ENCODE measurements at regions not wholly inside any gene's neighbourhood (a gene's known extent, or its start where the extent isn't known, plus 50 kb on each side); places are given as distances from the start of the nearest gene placed in this dataset.
"Not testable (repeated sequence)": the region's sequence is repeated elsewhere in the genome, so short reads cannot be mapped to it uniquely, and the experiment has no call there.

DNA sequence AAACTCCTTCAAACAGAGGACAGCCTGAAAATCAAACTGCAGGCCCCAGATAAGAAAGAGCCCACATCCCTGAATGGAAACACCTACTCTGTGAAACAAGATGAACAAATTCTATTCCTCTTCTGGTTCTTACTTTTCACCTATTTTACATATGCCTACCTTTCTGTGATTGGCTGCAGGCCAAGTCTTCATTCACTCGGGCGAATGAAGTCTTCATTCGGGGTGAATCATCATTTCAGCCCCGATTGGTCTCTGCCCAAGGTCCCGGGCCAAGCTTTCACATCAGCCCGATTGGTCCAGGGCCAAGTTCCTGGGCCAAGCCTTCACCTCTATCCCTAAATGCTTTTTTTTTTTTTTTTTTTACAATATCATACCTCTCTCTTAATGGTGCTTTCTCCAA, 529.8 kb upstream of the ACTRT1 start:
- DNase-seq: no peak

DNA sequence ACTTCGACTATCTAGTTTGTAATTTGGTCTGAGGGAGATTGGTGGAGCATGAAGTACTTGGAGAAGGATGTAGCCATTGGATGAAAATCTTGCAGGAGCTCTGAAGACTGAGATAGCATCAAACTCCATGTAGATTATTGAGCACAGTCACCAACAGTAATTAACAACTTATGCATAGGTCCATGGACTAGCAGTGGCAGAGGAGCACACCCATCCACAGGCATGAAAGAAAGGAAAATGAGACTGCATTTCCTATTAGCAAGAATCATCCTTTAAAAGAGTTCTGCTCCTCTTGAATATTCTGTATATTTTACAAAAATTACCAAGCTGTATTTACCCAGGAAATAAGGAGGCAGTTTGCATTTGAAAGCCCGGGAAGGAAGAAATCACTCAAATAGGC, 529.4 kb upstream of the ACTRT1 start:
- DNase-seq: no peak

DNA sequence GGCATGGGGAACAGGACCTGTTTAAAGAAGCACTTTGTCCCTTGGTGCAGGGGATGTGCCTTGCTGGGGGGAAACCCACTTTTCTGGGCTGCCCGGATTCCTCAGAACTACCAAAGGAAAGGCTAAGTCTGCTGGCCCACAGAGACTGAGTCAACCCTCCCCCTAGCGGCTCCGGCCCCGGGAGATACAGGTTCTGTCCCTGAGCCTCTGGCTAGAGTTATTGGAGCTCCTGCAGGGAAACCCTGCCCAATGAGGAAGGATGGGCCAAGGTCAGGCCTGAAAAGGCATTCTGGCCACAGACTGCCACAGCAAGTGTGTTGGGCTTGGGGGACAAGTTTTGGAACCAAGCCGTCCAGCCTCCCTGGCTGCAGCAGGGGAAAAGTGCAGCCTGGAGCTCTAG, 490.9 kb upstream of the ACTRT1 start:
- DNase-seq: no peak

DNA sequence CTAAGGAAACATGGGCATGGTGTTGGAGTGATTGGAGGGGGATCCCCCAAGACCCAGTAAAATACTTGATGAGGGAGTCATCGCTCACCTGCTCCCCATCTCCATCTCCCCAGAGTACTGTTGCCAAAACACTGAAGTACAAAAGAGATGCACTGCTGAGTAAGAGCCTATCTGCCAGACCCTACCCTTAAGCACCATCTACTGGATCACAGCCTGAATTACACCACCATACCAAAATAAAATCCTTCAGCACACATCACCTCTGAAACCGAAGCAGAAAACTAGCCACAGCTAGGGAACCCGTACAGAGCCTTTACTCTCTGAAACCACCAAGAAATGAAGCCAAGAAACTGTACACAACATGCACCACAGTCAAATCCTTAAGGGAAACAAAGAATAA, 466.3 kb upstream of the ACTRT1 start:
- peak; percentile 12 for DNase-seq

- no peak for DNase-seq
These were observed 465.5 kb upstream of the ACTRT1 start for GRCh38 chrX:128517691-128518090.

DNA sequence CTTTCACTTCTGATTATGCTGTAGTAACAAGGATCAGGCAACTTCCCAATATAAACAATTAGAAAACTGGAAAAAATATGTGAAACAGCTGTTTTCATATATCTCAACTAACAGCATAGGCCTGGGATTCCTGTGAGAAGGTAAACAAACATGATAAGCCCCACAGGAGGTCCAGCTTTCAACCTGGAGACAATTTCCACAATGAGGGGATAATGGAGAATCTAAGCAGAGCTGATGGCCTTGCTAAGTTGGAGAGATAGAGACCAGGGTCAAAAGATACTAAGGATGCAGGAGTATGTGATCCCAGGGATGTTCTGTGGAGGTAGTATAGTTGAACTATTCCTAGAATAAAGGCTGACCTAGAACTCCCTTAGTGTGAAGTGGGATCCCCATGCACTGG, 452.3 kb upstream of the ACTRT1 start:
- DNase-seq: no peak

DNA sequence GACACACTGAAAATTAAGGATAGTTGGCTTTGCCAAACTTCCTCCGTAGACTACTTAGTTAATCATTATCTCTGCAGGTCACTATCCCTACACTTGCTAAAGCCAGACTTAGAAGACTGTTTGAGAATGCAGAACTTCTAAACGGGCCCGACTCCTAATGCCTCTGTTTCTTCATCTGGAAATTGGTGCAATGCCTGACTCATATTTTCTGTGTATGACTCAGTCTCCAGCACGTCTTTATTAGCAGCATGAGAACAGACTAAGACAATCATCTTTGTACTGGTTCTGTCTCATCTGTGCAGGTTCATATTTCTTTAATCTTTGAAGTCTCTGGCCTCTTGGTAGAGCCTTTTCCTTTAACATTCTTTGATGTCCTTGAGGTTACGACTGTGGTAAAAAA, 411.9 kb upstream of the ACTRT1 start:
- DNase-seq: no peak

DNA sequence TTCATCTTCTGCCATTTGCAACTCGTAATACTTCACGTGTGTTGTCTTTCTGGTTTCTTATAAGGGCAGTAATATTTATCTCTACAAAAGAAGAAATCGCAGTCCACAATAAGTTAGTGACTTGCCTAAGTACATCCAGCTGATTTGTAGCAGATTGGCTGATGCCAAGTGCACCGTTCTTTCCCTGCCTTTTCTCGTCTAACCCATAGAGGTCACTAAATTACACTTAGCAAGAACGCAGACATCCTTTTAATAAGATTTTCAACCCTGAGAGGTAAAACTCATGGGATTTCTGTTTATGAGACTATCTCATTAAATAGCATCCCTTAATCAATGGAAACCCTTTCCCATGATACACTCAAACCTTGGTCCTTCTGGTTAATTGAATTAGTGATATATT, 408.6 kb upstream of the ACTRT1 start:
- no peak for DNase-seq

- no peak for DNase-seq
These were observed 406.7 kb upstream of the ACTRT1 start for GRCh38 chrX:128458888-128459287.

DNA sequence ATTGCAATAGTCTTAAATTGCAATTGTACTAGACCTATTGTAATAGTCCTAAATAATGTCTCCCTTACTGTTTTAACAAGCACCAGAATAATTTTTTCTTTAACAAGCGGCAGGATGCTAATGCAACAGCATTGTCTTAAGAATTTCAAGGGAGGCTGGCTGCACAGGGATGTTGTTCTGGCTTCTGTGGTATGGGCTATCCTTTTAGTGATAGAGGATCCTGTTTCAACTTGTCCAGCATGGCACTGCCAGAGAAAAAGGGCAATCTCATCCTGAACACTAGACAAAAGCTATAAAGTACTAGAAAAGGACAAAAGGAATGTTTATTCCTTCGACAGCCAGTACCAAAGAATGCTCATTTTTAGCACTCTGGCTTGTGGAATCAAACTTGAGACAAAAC, 405.5 kb upstream of the ACTRT1 start:
- DNase-seq: no peak

DNA sequence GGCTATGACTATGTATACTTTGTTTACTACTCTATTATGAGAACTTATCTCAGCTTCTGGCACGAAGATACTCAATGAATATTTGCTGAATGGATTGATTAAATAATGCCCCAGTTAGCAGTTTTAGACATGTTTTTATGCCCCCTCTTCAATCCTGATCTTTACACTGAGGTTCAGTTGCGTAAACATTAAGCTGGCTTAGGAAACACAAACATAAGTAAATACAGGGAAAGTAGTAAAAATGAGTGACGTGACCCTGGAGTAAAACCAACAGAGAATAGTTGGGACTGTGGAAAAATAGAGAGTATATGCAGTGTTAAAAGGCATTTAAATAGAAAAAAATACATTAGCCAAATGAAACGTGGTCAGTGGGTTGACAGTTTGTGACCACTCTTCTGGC, 387.0 kb upstream of the ACTRT1 start:
- DNase-seq: no peak

DNA sequence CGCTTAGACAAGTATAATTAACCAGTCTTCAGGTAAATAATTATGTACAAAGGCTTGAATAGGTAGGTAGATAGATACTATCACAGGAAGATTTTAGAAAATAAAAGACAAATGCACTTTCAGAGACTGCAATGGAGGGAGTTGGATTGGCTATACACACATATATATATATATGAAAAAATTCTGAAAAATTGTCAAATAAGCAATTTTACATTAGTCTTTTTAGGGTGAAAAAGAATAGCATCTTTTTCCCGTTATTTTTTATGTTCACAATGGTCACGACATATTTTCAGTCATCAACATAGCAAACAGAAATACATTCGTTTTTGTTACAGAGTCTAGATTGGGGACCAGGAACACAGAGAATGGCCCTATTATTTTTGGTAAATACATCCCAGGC, 385.9 kb upstream of the ACTRT1 start:
- no peak for DNase-seq

DNA sequence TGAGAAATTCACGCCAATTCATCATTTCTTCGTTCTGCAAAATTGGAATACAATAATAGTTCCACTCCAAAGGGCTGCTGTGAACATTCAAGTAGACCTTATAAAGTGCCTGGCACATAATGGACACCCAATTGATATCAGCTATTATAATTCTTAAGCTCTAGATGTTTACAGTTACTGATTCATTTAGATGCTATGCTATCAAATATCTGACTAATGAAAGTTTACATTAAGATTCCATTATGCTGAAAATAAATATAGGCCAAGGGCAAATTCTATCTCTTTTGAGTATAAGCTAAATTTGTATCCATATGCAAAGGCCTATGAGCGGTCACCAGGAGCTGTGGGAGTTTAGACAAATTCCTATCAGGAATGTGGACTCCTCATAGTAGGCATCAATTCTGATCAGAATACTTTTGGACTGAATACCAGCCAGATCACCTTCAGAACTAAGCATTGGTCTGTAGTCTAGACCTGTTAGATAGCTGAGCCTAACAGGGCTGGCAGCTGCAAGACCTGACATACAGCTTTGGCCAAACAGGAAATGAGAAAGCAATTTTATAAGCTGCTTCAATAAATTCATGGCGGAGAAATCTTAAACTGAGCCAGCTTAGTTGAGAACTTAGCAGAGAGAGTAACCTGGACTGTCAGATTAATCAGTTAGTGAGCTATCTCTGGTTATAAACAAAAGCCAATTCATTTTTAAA, 384.3 kb upstream of the ACTRT1 start:
- DNase-seq: no peak

DNA sequence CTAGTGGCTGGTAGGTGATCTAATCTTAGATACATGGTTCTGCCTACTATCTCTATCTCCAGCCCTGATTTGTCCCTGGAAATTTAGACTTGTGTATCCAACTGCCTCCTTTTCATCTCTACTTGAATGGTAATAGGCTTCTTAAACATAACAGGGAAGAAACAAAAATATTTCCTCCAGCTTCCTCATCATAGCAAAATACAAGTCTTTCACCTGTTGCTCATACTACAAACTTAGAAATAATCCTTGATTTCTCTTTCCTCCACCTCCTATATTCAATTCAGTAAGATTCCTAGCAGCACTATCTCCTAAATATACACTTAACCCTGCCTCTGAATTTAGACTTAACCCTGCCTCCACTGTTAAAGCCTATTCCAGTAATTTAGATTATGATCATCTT, 373.3 kb upstream of the ACTRT1 start:
- no peak for DNase-seq

- DNase-seq: no peak
These were observed 356.6 kb upstream of the ACTRT1 start for GRCh38 chrX:128408842-128409241.

- DNase-seq: no peak
These were observed 344.4 kb upstream of the ACTRT1 start for GRCh38 chrX:128396601-128397000.

DNA sequence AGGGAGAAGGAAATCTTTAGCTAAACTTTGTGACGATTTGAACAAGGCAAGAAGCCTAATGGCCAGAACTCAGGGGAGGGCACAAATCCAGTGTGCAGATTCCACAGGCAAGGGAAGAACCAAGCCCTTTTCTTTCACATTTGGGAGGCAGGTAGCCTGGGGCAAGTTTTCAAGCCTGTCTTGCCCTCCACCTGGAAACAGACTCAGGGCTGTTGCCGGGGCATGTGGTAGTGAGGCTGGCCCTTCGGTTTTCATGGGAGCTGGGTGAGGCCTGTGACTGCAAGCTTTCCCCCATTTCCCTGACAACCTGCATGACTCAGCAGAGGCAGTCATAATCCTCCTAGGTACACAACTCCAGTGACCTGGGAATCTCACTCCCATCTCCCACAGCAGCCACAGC, 331.6 kb upstream of the ACTRT1 start:
- not testable (repeated sequence) for DNase-seq

GRCh38 chrX:128365492-128365891, 313.3 kb upstream of the ACTRT1 start:
- no peak for DNase-seq

DNA sequence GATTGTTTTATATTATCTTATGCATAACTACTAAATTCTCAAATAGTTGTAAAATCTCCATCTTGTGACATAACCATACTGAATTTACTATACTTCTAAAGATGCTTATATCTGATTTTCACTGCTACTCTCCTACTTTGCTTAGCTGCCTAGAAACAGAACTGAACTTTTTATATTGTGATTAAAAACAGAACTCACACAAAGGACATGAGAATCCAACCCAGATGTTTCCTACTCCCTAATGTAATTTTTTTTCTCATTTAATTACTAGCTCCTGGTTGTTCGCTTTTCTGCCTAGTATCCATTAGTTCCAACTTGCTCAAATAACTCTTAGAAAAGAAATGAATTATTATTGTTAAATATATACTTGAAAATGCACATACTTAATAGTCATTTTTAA, 283.5 kb upstream of the ACTRT1 start:
- no peak for DNase-seq

GRCh38 chrX:128334821-128335220, 282.6 kb upstream of the ACTRT1 start:
- DNase-seq: no peak

GRCh38 chrX:128310912-128311311, 258.7 kb upstream of the ACTRT1 start:
- no peak for DNase-seq

DNA sequence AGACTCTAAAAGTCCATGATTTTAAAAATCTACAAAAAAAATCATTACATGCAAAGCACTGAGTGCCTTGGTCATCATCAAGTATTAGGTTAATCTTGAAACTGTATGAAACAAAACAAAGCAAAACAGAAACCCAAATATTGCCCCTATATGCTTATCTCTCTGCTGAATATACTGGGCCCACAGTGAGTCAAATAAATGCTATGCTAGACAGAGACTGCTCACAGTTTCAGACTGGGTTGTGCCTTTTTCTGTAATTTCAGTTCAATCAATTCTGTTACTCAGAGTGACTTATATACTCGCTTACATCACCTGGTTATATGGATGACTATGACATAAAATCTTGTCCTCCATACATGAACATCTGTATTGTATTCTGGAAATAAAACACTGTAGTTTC, 257.1 kb upstream of the ACTRT1 start:
- DNase-seq: no peak

DNA sequence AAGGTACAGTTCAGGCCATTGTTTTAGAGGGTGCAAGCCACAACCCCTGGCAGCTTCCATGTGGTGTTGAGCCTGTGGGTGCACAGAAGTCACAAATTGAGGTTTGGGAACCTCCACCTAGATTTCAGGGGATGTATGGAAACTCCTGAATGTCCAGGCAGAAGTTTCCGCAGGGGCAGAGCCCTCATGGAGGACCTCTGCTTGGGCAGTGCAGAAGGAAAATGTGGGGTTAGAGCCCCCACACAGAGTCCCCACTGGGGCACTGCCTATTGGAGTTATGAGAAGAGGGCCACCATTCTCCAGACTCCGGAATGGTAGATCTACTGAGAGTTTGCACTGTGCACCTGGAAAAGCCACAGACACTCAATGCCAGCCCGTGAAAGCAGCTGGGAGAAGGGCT, 242.0 kb upstream of the ACTRT1 start:
- no peak for DNase-seq

DNA sequence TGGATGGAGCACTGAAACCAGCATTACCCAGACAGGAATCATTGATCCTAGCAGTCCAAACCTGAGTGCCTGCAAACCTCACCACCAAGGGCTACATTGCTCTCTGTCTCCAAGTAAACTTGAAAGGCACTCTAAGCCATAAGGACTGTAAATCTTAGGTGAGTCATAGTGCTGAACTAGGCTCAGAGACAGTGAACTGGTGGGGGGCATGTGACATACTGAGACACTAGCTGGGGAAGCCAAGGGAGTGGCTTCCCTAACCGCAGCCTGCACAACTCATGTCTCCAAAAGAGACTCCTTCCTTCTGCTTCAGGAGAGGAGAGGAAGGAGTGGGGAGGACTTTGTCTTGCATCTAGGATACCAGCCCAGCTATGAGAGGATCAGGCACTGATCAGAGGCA, 235.5 kb upstream of the ACTRT1 start:
- no peak for DNase-seq

GRCh38 chrX:128250621-128251020, 198.4 kb upstream of the ACTRT1 start:
- DNase-seq: no peak

DNA sequence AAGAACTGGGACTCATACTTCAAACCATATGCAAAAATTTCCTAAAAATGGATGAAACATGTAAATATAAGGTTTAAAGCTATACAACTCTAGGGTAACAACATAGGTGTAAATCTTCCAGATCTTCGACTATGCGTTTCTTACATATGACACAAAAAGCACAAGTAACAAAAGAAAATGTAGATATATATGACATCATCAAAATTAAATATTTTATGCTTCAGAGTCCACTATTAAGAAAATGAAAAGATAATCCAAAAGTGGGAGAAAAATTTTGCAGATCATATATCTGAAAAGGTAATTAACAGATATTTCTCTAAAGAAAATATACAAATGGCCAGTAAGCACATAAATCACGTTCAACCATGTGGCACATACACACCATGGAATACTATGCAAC, 164.2 kb upstream of the ACTRT1 start:
- DNase-seq: no peak

All from activated CD4-positive, alpha-beta T cell treated with anti-CD3 and anti-CD28 coated beads, Interleukin-2, amount 50 U/mL, for 16 hours (primary cell).